ENCODE measurements at regions not wholly inside any gene's neighbourhood (a gene's known extent, or its start where the extent isn't known, plus 50 kb on each side); places are given as distances from the start of the nearest gene placed in this dataset.

GRCh38 chr20:33909331-33909921 lies 84.3 kb upstream of the RALY start:
- WGBS, result 81% methylated on average over 6 of the region's 6 CpGs
- DNase-seq (ENCODE audit: low spot score), result no peak
- Histone ChIP-seq H3K4me3 (ENCODE audit: low read depth in 1 of 3, low read length in 3 of 3) (no peak overlapping the region), H3K27me3 (ENCODE audit: control insufficient read depth in 4 of 4, insufficient read depth in 4 of 4, low read length in 3 of 4) (no peaks in the 10 kb centered on the region), H3K9ac (ENCODE audit: low read depth in 1 of 2, low read length in 2 of 2) (no peak overlapping the region), H3K36me3 (ENCODE audit: control insufficient read depth in 4 of 4, insufficient read depth in 3 of 4, low read depth in 1 of 4, low read length in 3 of 4) (no peaks in the 10 kb centered on the region), H3K9me3 (ENCODE audit: control insufficient read depth in 4 of 4, low read length in 3 of 4) (no peaks in the 10 kb centered on the region), H3K4me1 (ENCODE audit: control insufficient read depth in 4 of 4, insufficient read depth in 4 of 4, low read length in 3 of 4) (no peaks in the 10 kb centered on the region), H3K27ac (ENCODE audit: low read depth in 1 of 2, low read length in 2 of 2) (no peak overlapping the region)
- TF ChIP-seq HNF4A (conservative IDR thresholded peaks at IDR 0.05), result no peak
- TF ChIP-seq NR2F2 (IDR thresholded peaks at IDR 0.05), result no peak
- TF ChIP-seq YY1 (IDR thresholded peaks at IDR 0.05), result peak; percentile 41

GRCh38 chr20:33910056-33910455 lies 83.7 kb upstream of the RALY start:
- H3K9ac ChIP-seq (ENCODE audit: low read depth in 1 of 2, low read length in 2 of 2), result no peak overlapping the region
- no peak overlapping the region for H3K27ac ChIP-seq (ENCODE audit: low read depth in 1 of 2, low read length in 2 of 2)
- 72% methylated on average over 2 of the region's 2 CpGs for WGBS
- H3K9me3 ChIP-seq (ENCODE audit: control insufficient read depth in 4 of 4, low read length in 3 of 4), result no peaks in the 10 kb centered on the region
- no peaks in the 10 kb centered on the region for H3K36me3 ChIP-seq (ENCODE audit: control insufficient read depth in 4 of 4, insufficient read depth in 3 of 4, low read depth in 1 of 4, low read length in 3 of 4)
- DNase-seq (ENCODE audit: low spot score), result no peak
- no peaks in the 10 kb centered on the region for H3K27me3 ChIP-seq (ENCODE audit: control insufficient read depth in 4 of 4, insufficient read depth in 4 of 4, low read length in 3 of 4)
- no peak overlapping the region for H3K4me3 ChIP-seq (ENCODE audit: low read depth in 1 of 3, low read length in 3 of 3)
- no peaks in the 10 kb centered on the region for H3K4me1 ChIP-seq (ENCODE audit: control insufficient read depth in 4 of 4, insufficient read depth in 4 of 4, low read length in 3 of 4)
- peak; percentile 30 for TF ChIP-seq NR2F2 (IDR thresholded peaks at IDR 0.05)
- TF ChIP-seq EGR1 (IDR thresholded peaks at IDR 0.05; ENCODE audit: low read depth in 2 of 2), result no peak
- no peak for TF ChIP-seq TAF1 (conservative IDR thresholded peaks at IDR 0.05)
- no peak for TF ChIP-seq YY1 (IDR thresholded peaks at IDR 0.05)

- H3K9me3 ChIP-seq (ENCODE audit: control insufficient read depth in 4 of 4, low read length in 3 of 4), result no peaks in the 10 kb centered on the region
- no peak for TF ChIP-seq RXRA (IDR thresholded peaks at IDR 0.05)
- DNase-seq (ENCODE audit: low spot score), result no peak
- no peaks in the 10 kb centered on the region for H3K36me3 ChIP-seq (ENCODE audit: control insufficient read depth in 4 of 4, insufficient read depth in 3 of 4, low read depth in 1 of 4, low read length in 3 of 4)
- no peak overlapping the region for H3K9ac ChIP-seq (ENCODE audit: low read depth in 1 of 2, low read length in 2 of 2)
- H3K27me3 ChIP-seq (ENCODE audit: control insufficient read depth in 4 of 4, insufficient read depth in 4 of 4, low read length in 3 of 4), result no peaks in the 10 kb centered on the region
- 90% methylated on average over 6 of the region's 6 CpGs for WGBS
- H3K27ac ChIP-seq (ENCODE audit: low read depth in 1 of 2, low read length in 2 of 2), result no peak overlapping the region
- no peak overlapping the region for H3K4me3 ChIP-seq (ENCODE audit: low read depth in 1 of 3, low read length in 3 of 3)
- no peaks in the 10 kb centered on the region for H3K4me1 ChIP-seq (ENCODE audit: control insufficient read depth in 4 of 4, insufficient read depth in 4 of 4, low read length in 3 of 4)
Measured at GRCh38 chr20:33910529-33911327, 83.0 kb upstream of the RALY start.

GRCh38 chr20:33914919-33915318 lies 78.8 kb upstream of the RALY start:
- WGBS, result 89% methylated on average over 4 of the region's 4 CpGs

More at GRCh38 chr20:33914919-33915318, 78.8 kb upstream of the RALY start:
- TF ChIP-seq ZBTB33 (IDR thresholded peaks at IDR 0.05) (no peak), REST (IDR thresholded peaks at IDR 0.05) (no peak), TAF1 (conservative IDR thresholded peaks at IDR 0.05) (no peak)
- no peak overlapping the region for H3K27ac ChIP-seq (ENCODE audit: low read depth in 1 of 2, low read length in 2 of 2)
- no peak for DNase-seq (ENCODE audit: low spot score)
- no peak overlapping the region for H3K4me3 ChIP-seq (ENCODE audit: low read depth in 1 of 3, low read length in 3 of 3)
- no peaks in the 10 kb centered on the region for H3K4me1 ChIP-seq (ENCODE audit: control insufficient read depth in 4 of 4, insufficient read depth in 4 of 4, low read length in 3 of 4)
- H3K9me3 ChIP-seq (ENCODE audit: control insufficient read depth in 4 of 4, low read length in 3 of 4), result no peaks in the 10 kb centered on the region
- H3K36me3 ChIP-seq (ENCODE audit: control insufficient read depth in 4 of 4, insufficient read depth in 3 of 4, low read depth in 1 of 4, low read length in 3 of 4), result no peaks in the 10 kb centered on the region
- no peak overlapping the region for H3K9ac ChIP-seq (ENCODE audit: low read depth in 1 of 2, low read length in 2 of 2)
- no peaks in the 10 kb centered on the region for H3K27me3 ChIP-seq (ENCODE audit: control insufficient read depth in 4 of 4, insufficient read depth in 4 of 4, low read length in 3 of 4)

Measured in liver (tissue), 7 donors.